HUES64 (cell line): ENCODE measurements at regions not wholly inside any gene's neighbourhood (a gene's known extent, or its start where the extent isn't known, plus 50 kb on each side); places are given as distances from the start of the nearest gene placed in this dataset.

ENCODE experiments used
- H3K27ac ChIP-seq: 2 replicates; pipeline ENCODE4 v1.7.0; 2013; ENCODE audit warnings: low read depth, low read length, inconsistent platforms
- H3K27me3 ChIP-seq: 2 replicates; pipeline ENCODE4 v1.6.1; 2013; ENCODE audit warnings: mild to moderate bottlenecking, low read length; ENCODE audit not compliant: insufficient read depth
- H3K36me3 ChIP-seq: 2 replicates; pipeline ENCODE4 v1.6.1; 2013; ENCODE audit warnings: mild to moderate bottlenecking, low read length; ENCODE audit not compliant: insufficient read depth
- H3K4me1 ChIP-seq: 2 replicates; pipeline ENCODE4 v1.6.1; 2013; ENCODE audit warnings: mild to moderate bottlenecking, low read length, moderate library complexity; ENCODE audit not compliant: insufficient read depth
- H3K4me3 ChIP-seq: 2 replicates; pipeline ENCODE4 v1.5.1; 2013; ENCODE audit warnings: mild to moderate bottlenecking, low read length, moderate library complexity
- H3K9ac ChIP-seq: 2 replicates; pipeline ENCODE4 v1.6.1; 2013; ENCODE audit warnings: mild to moderate bottlenecking, low read depth, low read length
- H3K9me3 ChIP-seq: 2 replicates; pipeline ENCODE4 v1.6.1; 2013; ENCODE audit warnings: low read depth, low read length; ENCODE audit not compliant: insufficient read depth
- WGBS: fragments of 150-250, 120-280 bp; methylation state at CpG from one replicate; pipeline ENCODE4 v1.1.7; 2013; ENCODE audit warnings: missing lambda C conversion rate; 5-methylcytosine and 5-hydroxymethylcytosine counted together

- Histone ChIP-seq H3K9ac (no peak overlapping the region), H3K4me1 (no peaks in the 10 kb centered on the region), H3K4me3 (no peak overlapping the region), H3K27ac (no peak overlapping the region), H3K36me3 (no peaks in the 10 kb centered on the region), H3K27me3 (no peaks in the 10 kb centered on the region), H3K9me3 (no peaks in the 10 kb centered on the region)
- 87% methylated on average over 16 of the region's 16 CpGs for WGBS
These were observed 145.9 kb upstream of the SPACA7 start for GRCh38 chr13:112229992-112230872.

GRCh38 chr13:112231451-112232083 lies 144.6 kb upstream of the SPACA7 start:
- Histone ChIP-seq H3K36me3 (no peaks in the 10 kb centered on the region), H3K27ac (no peak overlapping the region), H3K4me1 (no peaks in the 10 kb centered on the region), H3K4me3 (no peak overlapping the region), H3K9ac (no peak overlapping the region), H3K27me3 (no peaks in the 10 kb centered on the region), H3K9me3 (no peaks in the 10 kb centered on the region)
- WGBS = 91% methylated on average over 21 of the region's 21 CpGs

- H3K27me3 ChIP-seq = no peaks in the 10 kb centered on the region
- H3K4me3 ChIP-seq = no peak overlapping the region
- H3K9me3 ChIP-seq = peaks cover 6% of the 10 kb centered on the region; the same call in 1 of the 2 replicates
- no peaks in the 10 kb centered on the region for H3K4me1 ChIP-seq
- 87% methylated on average over 18 of the region's 18 CpGs for WGBS
- no peak overlapping the region for H3K9ac ChIP-seq
- H3K27ac ChIP-seq = no peak overlapping the region
- no peaks in the 10 kb centered on the region for H3K36me3 ChIP-seq
These were observed 142.9 kb upstream of the SPACA7 start for GRCh38 chr13:112233256-112233655.

- Histone ChIP-seq H3K9me3 (peaks cover 9% of the 10 kb centered on the region; the same call in 1 of the 2 replicates), H3K27me3 (no peaks in the 10 kb centered on the region), H3K27ac (no peak overlapping the region), H3K4me3 (no peak overlapping the region), H3K9ac (no peak overlapping the region), H3K4me1 (no peaks in the 10 kb centered on the region), H3K36me3 (no peaks in the 10 kb centered on the region)
- 94% methylated on average over 8 of the region's 8 CpGs for WGBS
These were observed 142.4 kb upstream of the SPACA7 start for GRCh38 chr13:112233716-112234115.

- Histone ChIP-seq H3K27ac (no peak overlapping the region), H3K4me1 (no peaks in the 10 kb centered on the region), H3K9ac (no peak overlapping the region), H3K4me3 (no peak overlapping the region), H3K36me3 (no peaks in the 10 kb centered on the region), H3K9me3 (peaks cover 9% of the 10 kb centered on the region; the same call in 1 of the 2 replicates), H3K27me3 (no peaks in the 10 kb centered on the region)
- 90% methylated on average over 15 of the region's 16 CpGs for WGBS
These were observed 141.9 kb upstream of the SPACA7 start for GRCh38 chr13:112234131-112234875.

GRCh38 chr13:112236016-112236415 lies 140.1 kb upstream of the SPACA7 start:
- Histone ChIP-seq H3K4me1 (no peaks in the 10 kb centered on the region), H3K27me3 (no peaks in the 10 kb centered on the region), H3K4me3 (no peak overlapping the region), H3K27ac (no peak overlapping the region), H3K36me3 (no peaks in the 10 kb centered on the region), H3K9me3 (peaks cover 9% of the 10 kb centered on the region; the same call in 1 of the 2 replicates), H3K9ac (no peak overlapping the region)
- 90% methylated on average over 7 of the region's 7 CpGs for WGBS

- Histone ChIP-seq H3K27me3 (no peaks in the 10 kb centered on the region), H3K36me3 (no peaks in the 10 kb centered on the region), H3K4me3 (no peak overlapping the region), H3K9ac (no peak overlapping the region), H3K9me3 (peaks cover 9% of the 10 kb centered on the region; the same call in 1 of the 2 replicates), H3K27ac (no peak overlapping the region), H3K4me1 (no peaks in the 10 kb centered on the region)
- WGBS = 94% methylated on average over 10 of the region's 11 CpGs
These were observed 139.5 kb upstream of the SPACA7 start for GRCh38 chr13:112236539-112237197.

GRCh38 chr13:112238436-112238995 lies 137.6 kb upstream of the SPACA7 start:
- Histone ChIP-seq H3K9me3 (peaks cover 9% of the 10 kb centered on the region; the same call in 1 of the 2 replicates), H3K4me3 (no peak overlapping the region), H3K36me3 (no peaks in the 10 kb centered on the region), H3K9ac (no peak overlapping the region), H3K27me3 (no peaks in the 10 kb centered on the region), H3K4me1 (no peaks in the 10 kb centered on the region), H3K27ac (no peak overlapping the region)
- 94% methylated on average over 17 of the region's 18 CpGs for WGBS

- no peaks in the 10 kb centered on the region for H3K27me3 ChIP-seq
These were observed 136.1 kb upstream of the SPACA7 start for GRCh38 chr13:112240076-112240475.

GRCh38 chr13:112241288-112241687 lies 134.9 kb upstream of the SPACA7 start:
- Histone ChIP-seq H3K4me3 (no peak overlapping the region), H3K4me1 (no peaks in the 10 kb centered on the region), H3K9me3 (peaks cover 9% of the 10 kb centered on the region; the same call in 1 of the 2 replicates), H3K27me3 (no peaks in the 10 kb centered on the region), H3K9ac (no peak overlapping the region), H3K36me3 (no peaks in the 10 kb centered on the region), H3K27ac (no peak overlapping the region)
- 86% methylated on average over 20 of the region's 20 CpGs for WGBS

More at GRCh38 chr13:112240076-112240475, 136.1 kb upstream of the SPACA7 start:
- 88% methylated on average over 6 of the region's 6 CpGs for WGBS
- Histone ChIP-seq H3K27ac (no peak overlapping the region), H3K4me1 (no peaks in the 10 kb centered on the region), H3K4me3 (no peak overlapping the region), H3K9ac (no peak overlapping the region), H3K9me3 (peaks cover 9% of the 10 kb centered on the region; the same call in 1 of the 2 replicates), H3K36me3 (no peaks in the 10 kb centered on the region)
